H1 (cell line): ENCODE measurements at regions not wholly inside any gene's neighbourhood (a gene's known extent, or its start where the extent isn't known, plus 50 kb on each side); places are given as distances from the start of the nearest gene placed in this dataset.

Source experiments
- CTCF ChIA-PET: fragments of 300-600 bp; sonication (Branson Sonifier 250); formaldehyde crosslinking; loops from one replicate; lab custom pipeline; 2021; ENCODE audit not compliant: partially characterized antibody; lab: Charles Lee
- POLR2A ChIA-PET: fragments of 300-600 bp; sonication (Branson Sonifier 250); formaldehyde crosslinking; loops from one replicate; lab custom pipeline; 2021; ENCODE audit warnings: inconsistent platforms; ENCODE audit not compliant: partially characterized antibody; lab: Charles Lee
- DNase-seq, 2 experiments: peaks; one replicate each; pipeline versions ENCODE4 v3.0.0 to v3.0.0-alpha.2; 2010 to 2022; ENCODE audit warnings: low spot score in 2 of 2, low read depth in 1 of 2, mixed read lengths in 1 of 2
- FAIRE-seq: peaks from 2 replicates; lab custom pipeline; 2011; peaks lifted over from hg19 to GRCh38; lab: Jason Lieb, UNC
- H2AFZ ChIP-seq: 2 replicates; pipeline ENCODE4 v1.8.1; 2012; ENCODE audit warnings: low read length, inconsistent platforms
- H2AK5ac ChIP-seq: 2 replicates; pipeline ENCODE4 v1.6.1; 2013; ENCODE audit warnings: low read depth, low read length
- H2BK120ac ChIP-seq: replicated peaks from 2 replicates; pipeline ENCODE3; 2013; ENCODE audit warnings: low read depth, low read length, inconsistent platforms
- H2BK12ac ChIP-seq: 2 replicates; pipeline ENCODE4 v1.6.1; 2013; ENCODE audit warnings: low read depth, low read length
- H2BK15ac ChIP-seq: 2 replicates; pipeline ENCODE4 v1.6.1; 2013; ENCODE audit warnings: low read length
- H2BK20ac ChIP-seq: 2 replicates; pipeline ENCODE4 v1.6.1; 2013; ENCODE audit warnings: low read length
- H2BK5ac ChIP-seq: 2 replicates; pipeline ENCODE4 v1.6.1; 2013; ENCODE audit warnings: low read depth, low read length
- H3K14ac ChIP-seq: 2 replicates; pipeline ENCODE4 v1.6.1; 2013; ENCODE audit warnings: inconsistent platforms; ENCODE audit not compliant: insufficient read length
- H3K18ac ChIP-seq: 2 replicates; pipeline ENCODE4 v1.6.1; 2013; ENCODE audit warnings: low read length; ENCODE audit errors: extremely low read depth
- H3K23ac ChIP-seq: 2 replicates; pipeline ENCODE4 v1.6.1; 2013; ENCODE audit warnings: inconsistent platforms; ENCODE audit not compliant: insufficient read length
- H3K23me2 ChIP-seq: 2 replicates; pipeline ENCODE4 v1.6.1; 2013; ENCODE audit warnings: low read depth, low read length
- H3K27ac ChIP-seq: 2 replicates; pipeline ENCODE4 v1.6.1; 2011; ENCODE audit warnings: low read depth, low read length, inconsistent platforms
- H3K27me3 ChIP-seq, 4 experiments: replicated peaks in 1 of 4; 1 replicate in 1 of 4; 2 replicates in 3 of 4; pipeline versions ENCODE4 v1.6.1 to v1.8.1; 2011 to 2013; ENCODE audit warnings: low read length in 3 of 4, mild to moderate bottlenecking in 3 of 4, inconsistent platforms in 2 of 4, mixed read lengths in 2 of 4, moderate library complexity in 1 of 4; ENCODE audit not compliant: control insufficient read depth in 3 of 4, insufficient read depth in 3 of 4; ENCODE audit errors: extremely low read depth in 1 of 4
- H3K36me3 ChIP-seq, 4 experiments: 2 replicates each; pipeline versions ENCODE4 v1.6.1 to v1.8.1; 2011 to 2013; ENCODE audit warnings: mild to moderate bottlenecking in 4 of 4, low read length in 3 of 4, moderate library complexity in 2 of 4, control low read depth in 1 of 4, inconsistent platforms in 1 of 4; ENCODE audit not compliant: insufficient read depth in 4 of 4, control insufficient read depth in 2 of 4
- H3K4ac ChIP-seq: replicated peaks from 2 replicates; pipeline ENCODE3; 2013; ENCODE audit warnings: low read length, low read depth, mixed read lengths, inconsistent platforms; ENCODE audit not compliant: insufficient read length
- H3K4me1 ChIP-seq, 4 experiments: replicated peaks in 1 of 4; 1 replicate in 1 of 4; 2 replicates in 3 of 4; pipeline versions ENCODE4 v1.6.1 to v1.8.1; 2011 to 2013; ENCODE audit warnings: low read length in 3 of 4, inconsistent platforms in 2 of 4, mixed read lengths in 1 of 4; ENCODE audit not compliant: insufficient read depth in 4 of 4, control insufficient read depth in 3 of 4
- H3K4me2 ChIP-seq, 2 experiments: 2 replicates each; pipeline versions ENCODE4 v1.6.1 to v1.8.1; 2011 to 2013; ENCODE audit warnings: low read depth in 2 of 2, low read length in 2 of 2, control low read depth in 1 of 2, inconsistent platforms in 1 of 2, mild to moderate bottlenecking in 1 of 2; ENCODE audit not compliant: insufficient read depth in 1 of 2
- H3K4me3 ChIP-seq, 4 experiments: fragments of 200-600, 300-600 bp in 1 of 4; sonication (generic), shearing (Covaris generic), sonication (Bioruptor Twin) in 1 of 4; 2 replicates each; pipeline versions ENCODE4 v1.5.1 to v1.8.1; 2011 to 2016; ENCODE audit warnings: low read length in 4 of 4, low read depth in 3 of 4, control low read depth in 2 of 4, inconsistent platforms in 2 of 4, mild to moderate bottlenecking in 2 of 4, mixed read lengths in 1 of 4, moderate library complexity in 1 of 4; ENCODE audit not compliant: insufficient read depth in 2 of 4; ENCODE audit errors: extremely low read depth in 1 of 4
- H3K56ac ChIP-seq: replicated peaks from 2 replicates; pipeline ENCODE3; 2013; ENCODE audit warnings: low read depth, mild to moderate bottlenecking, mixed read lengths, low read length, inconsistent platforms; ENCODE audit not compliant: insufficient read length
- H3K79me1 ChIP-seq: 2 replicates; pipeline ENCODE4 v1.6.1; 2013; ENCODE audit warnings: low read depth, low read length, control low read depth
- H3K79me2 ChIP-seq, 2 experiments: 2 replicates each; pipeline versions ENCODE4 v1.6.1 to v1.8.1; 2012 to 2013; ENCODE audit warnings: low read length in 2 of 2, mild to moderate bottlenecking in 2 of 2, inconsistent platforms in 1 of 2; ENCODE audit not compliant: insufficient read depth in 2 of 2, control insufficient read depth in 1 of 2
- H3K9ac ChIP-seq, 4 experiments: replicated peaks in 1 of 4; 1 replicate in 1 of 4; 2 replicates in 3 of 4; pipeline versions ENCODE4 v1.6.1 to v1.8.1; 2011 to 2013; ENCODE audit warnings: low read depth in 3 of 4, low read length in 3 of 4, control low read depth in 2 of 4, mild to moderate bottlenecking in 2 of 4, moderate library complexity in 2 of 4, inconsistent platforms in 1 of 4; ENCODE audit errors: extremely low read depth in 1 of 4
- H3K9me3 ChIP-seq, 2 experiments: 2 replicates each; pipeline versions ENCODE4 v1.6.1 to v1.8.1; 2012 to 2013; ENCODE audit warnings: mild to moderate bottlenecking in 2 of 2, moderate library complexity in 2 of 2, control low read depth in 1 of 2, inconsistent platforms in 1 of 2, low read depth in 1 of 2, low read length in 1 of 2, mixed read lengths in 1 of 2; ENCODE audit not compliant: insufficient read depth in 2 of 2
- H4K20me1 ChIP-seq, 2 experiments: replicated peaks in 1 of 2; 2 replicates each; pipeline versions ENCODE3 to v1.8.1; 2011 to 2013; ENCODE audit warnings: inconsistent platforms in 2 of 2, low read length in 2 of 2, mild to moderate bottlenecking in 1 of 2; ENCODE audit not compliant: insufficient read depth in 2 of 2, control insufficient read depth in 1 of 2
- H4K5ac ChIP-seq: 2 replicates; pipeline ENCODE4 v1.6.1; 2013; ENCODE audit warnings: low read length, low read depth, mixed read lengths, inconsistent platforms; ENCODE audit not compliant: insufficient read length
- H4K8ac ChIP-seq: 2 replicates; pipeline ENCODE4 v1.8.0; 2013; ENCODE audit warnings: mild to moderate bottlenecking, moderate library complexity, low read length, inconsistent platforms; ENCODE audit not compliant: insufficient read depth; ENCODE audit errors: extremely low read depth
- H4K91ac ChIP-seq: replicated peaks from 2 replicates; pipeline ENCODE3; 2013; ENCODE audit warnings: low read length, mixed read lengths, inconsistent platforms; ENCODE audit not compliant: insufficient read length
- CBX8 ChIP-seq: fragments of 300-800, 300-1000 bp; sonication (generic); IDR thresholded peaks from 2 replicates; pipeline ENCODE4 v1.7.1; 2016; ENCODE audit warnings: low read depth, low read length, borderline replicate concordance
- HDAC2 ChIP-seq, 2 experiments: fragments of 300-600 bp in 1 of 2; sonication (generic) in 1 of 2; IDR thresholded peaks; 2 replicates each; pipeline ENCODE4 v1.6.1; 2011 to 2012; ENCODE audit warnings: low read depth in 2 of 2, low read length in 2 of 2, mild to moderate bottlenecking in 2 of 2, moderate library complexity in 2 of 2, borderline replicate concordance in 1 of 2, inconsistent platforms in 1 of 2
- JUN ChIP-seq: IDR thresholded peaks from 2 replicates; pipeline ENCODE4 v1.6.1; 2011; ENCODE audit warnings: low read depth, mild to moderate bottlenecking, improper control_type of control experiment, low read length
- PHF8 ChIP-seq: fragments of 200-600 bp; sonication (generic); conservative IDR thresholded peaks from 2 replicates; pipeline ENCODE4 v1.7.1; 2012; ENCODE audit warnings: low read depth, mild to moderate bottlenecking, inconsistent platforms, low read length, moderate library complexity
- SIRT6 ChIP-seq: IDR thresholded peaks from one replicate; pipeline ENCODE4 v1.7.1; 2012; ENCODE audit warnings: low read length, inconsistent platforms
- TEAD4 ChIP-seq: IDR thresholded peaks from 2 replicates; pipeline ENCODE4 v1.6.1; 2012; ENCODE audit warnings: low read depth, low read length, inconsistent platforms, mixed read lengths
- WGBS, 2 experiments: shearing (Covaris generic) in 1 of 2; methylation state at CpG; one replicate each; pipeline versions ENCODE4 v1.1.6 to v1.1.7; 2013 to 2015; ENCODE audit warnings: low lambda C conversion rate in 2 of 2, mixed read lengths in 2 of 2, inconsistent platforms in 1 of 2, low coverage in 1 of 2, missing lambda C conversion rate in 1 of 2; ENCODE audit not compliant: insufficient replicate concordance in 2 of 2, insufficient coverage in 1 of 2, insufficient read length in 1 of 2; ENCODE audit errors: extremely low coverage in 1 of 2, missing lambda C conversion rate in 1 of 2; 5-methylcytosine and 5-hydroxymethylcytosine counted together

DNA sequence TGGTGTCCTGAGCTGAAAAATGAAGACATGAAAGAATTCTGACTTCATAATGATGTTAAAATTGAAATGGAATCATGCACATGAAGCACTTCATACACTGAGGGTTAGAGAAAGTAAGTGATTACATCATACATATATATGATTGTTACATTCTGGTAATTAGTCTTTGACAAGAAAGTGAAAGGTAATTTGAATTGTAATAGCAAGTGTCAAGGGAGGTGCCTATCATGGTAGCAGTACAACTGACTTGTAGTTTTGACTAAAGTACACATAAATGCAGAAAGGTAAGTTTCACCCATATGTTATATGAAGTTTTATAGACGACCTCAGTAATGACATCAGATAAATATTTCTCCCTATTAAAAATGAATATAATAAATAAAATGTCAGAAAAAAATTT lies 1325.0 kb upstream of the GOT2 start:
- Histone ChIP-seq H3K18ac (no peak overlapping the region), H2BK5ac (no peak overlapping the region), H2BK12ac (no peak overlapping the region), H2AK5ac (no peak overlapping the region), H4K91ac (no peak overlapping the region), H3K27me3 (no peaks in the 10 kb centered on the region), H2BK20ac (no peak overlapping the region), H3K56ac (no peak overlapping the region), H3K14ac (no peak overlapping the region), H3K79me2 (no peaks in the 10 kb centered on the region), H3K27ac (no peak overlapping the region), H3K4me1 (no peaks in the 10 kb centered on the region), H4K8ac (no peak overlapping the region), H3K9me3 (no peaks in the 10 kb centered on the region), H4K5ac (no peak overlapping the region), H2BK15ac (no peak overlapping the region), H3K9ac (no peak overlapping the region), H3K4me3 (no peak overlapping the region), H3K23ac (no peak overlapping the region), H2AFZ (no peak overlapping the region), H3K4ac (no peak overlapping the region), H3K79me1 (no peaks in the 10 kb centered on the region), H2BK120ac (no peak overlapping the region), H3K36me3 (no peaks in the 10 kb centered on the region), H4K20me1 (no peaks in the 10 kb centered on the region), H3K23me2 (no peaks in the 10 kb centered on the region; the same call in 1 of the 2 replicates), H3K4me2 (no peak overlapping the region)
- TF ChIP-seq CBX8 (no peak), JUN (no peak), PHF8 (no peak), SIRT6 (no peak), TEAD4 (no peak), HDAC2 (IDR thresholded peaks at IDR 0.05; ENCODE audit: borderline replicate concordance in 1 of 2, low read depth in 2 of 2, low read length in 2 of 2) (no peak)
- 91% methylated on average over 1 of the region's 1 CpG; no CpG with 5 or more reads in 1 of the 2 experiments for WGBS, 2 experiments
- POLR2A ChIA-PET: no interaction called here
- DNase-seq (no peak), FAIRE-seq (no peak)
- CTCF ChIA-PET: interaction anchor here (0.9 kb wide), 1 partner anchor 10 kb away, joined by 3 read pairs; no protein-coding TSS in a partner anchor
